NCI-H187 (cell line): ENCODE measurements at regions not wholly inside any gene's neighbourhood (a gene's known extent, or its start where the extent isn't known, plus 50 kb on each side); places are given as distances from the start of the nearest gene placed in this dataset.

Experiments used
- DNase-seq, 2 experiments: peaks; one replicate each; lab custom pipeline; 2025; lab: John Stamatoyannopoulos, UW

GRCh38 chr9:28332648-28333047, 759.4 kb upstream of the C9orf72 start:
- no peak for DNase-seq

GRCh38 chr9:28341913-28342312, 768.6 kb upstream of the C9orf72 start:
- DNase-seq = no peak

GRCh38 chr9:28342815-28343338, 769.6 kb upstream of the C9orf72 start:
- no peak for DNase-seq

- no peak for DNase-seq
Measured at GRCh38 chr9:28363151-28363562, 789.9 kb upstream of the C9orf72 start.

- DNase-seq = no peak
Measured at GRCh38 chr9:28365020-28365640, 791.8 kb upstream of the C9orf72 start.

GRCh38 chr9:28365728-28366127, 792.4 kb upstream of the C9orf72 start:
- no peak for DNase-seq

- DNase-seq = no peak
Measured at GRCh38 chr9:28378231-28378630, 805.0 kb upstream of the C9orf72 start.

GRCh38 chr9:28379082-28379481, 805.8 kb upstream of the C9orf72 start:
- DNase-seq = no peak

GRCh38 chr9:28389411-28389810, 816.1 kb upstream of the C9orf72 start:
- DNase-seq = no peak

- DNase-seq = no peak
Measured at GRCh38 chr9:28394774-28395173, 821.5 kb upstream of the C9orf72 start.

- DNase-seq = no peak
Measured at GRCh38 chr9:28396058-28396457, 822.8 kb upstream of the C9orf72 start.

- no peak for DNase-seq
Measured at GRCh38 chr9:28407351-28407750, 834.1 kb upstream of the C9orf72 start.

- no peak for DNase-seq
Measured at GRCh38 chr9:28409919-28410318, 836.6 kb upstream of the C9orf72 start.

GRCh38 chr9:28410411-28410810, 837.1 kb upstream of the C9orf72 start:
- DNase-seq = no peak

GRCh38 chr9:28413471-28413870, 840.2 kb upstream of the C9orf72 start:
- peak; percentile 13 to 24 for DNase-seq

- no peak for DNase-seq
Measured at GRCh38 chr9:28423255-28423654, 850.0 kb upstream of the C9orf72 start.

GRCh38 chr9:28435456-28435855, 862.2 kb upstream of the C9orf72 start:
- DNase-seq = no peak

GRCh38 chr9:28439688-28440087, 866.4 kb upstream of the C9orf72 start:
- DNase-seq = no peak

- no peak for DNase-seq
Measured at GRCh38 chr9:28443461-28443860, 870.2 kb upstream of the C9orf72 start.

GRCh38 chr9:28444637-28445036, 871.4 kb upstream of the C9orf72 start:
- no peak for DNase-seq

GRCh38 chr9:28445211-28445610, 871.9 kb upstream of the C9orf72 start:
- no peak for DNase-seq

- no peak for DNase-seq
Measured at GRCh38 chr9:28453918-28454317, 880.6 kb upstream of the C9orf72 start.

- DNase-seq = no peak
Measured at GRCh38 chr9:28456861-28457260, 883.6 kb upstream of the C9orf72 start.

GRCh38 chr9:28464481-28465216, 891.4 kb upstream of the C9orf72 start:
- DNase-seq = no peak
